GM19023 (cell line): ENCODE measurements at regions not wholly inside any gene's neighbourhood (a gene's known extent, or its start where the extent isn't known, plus 50 kb on each side); places are given as distances from the start of the nearest gene placed in this dataset.

Experiments
- ATAC-seq: cut with Tn5 transposase; IDR thresholded peaks from one replicate; pipeline ENCODE4 v1.9.1; 2021; ENCODE audit warnings: mild to moderate bottlenecking, moderate library complexity; ENCODE audit not compliant: unreplicated experiment

- ATAC-seq, result no peak
Observed at GRCh38 chr9:79280691-79281090, 291.1 kb upstream of the TLE4 start.

- ATAC-seq, result no peak
Observed at GRCh38 chr9:79284081-79284480, 287.7 kb upstream of the TLE4 start.

- no peak for ATAC-seq
Observed at GRCh38 chr9:79286992-79287707, 284.6 kb upstream of the TLE4 start.

GRCh38 chr9:79287708-79288290, 284.0 kb upstream of the TLE4 start:
- ATAC-seq, result no peak

- no peak for ATAC-seq
Observed at GRCh38 chr9:79289856-79290255, 281.9 kb upstream of the TLE4 start.

- no peak for ATAC-seq
Observed at GRCh38 chr9:79292731-79293280, 279.0 kb upstream of the TLE4 start.

GRCh38 chr9:79300068-79300467, 271.7 kb upstream of the TLE4 start:
- no peak for ATAC-seq

GRCh38 chr9:79301085-79301484, 270.7 kb upstream of the TLE4 start:
- no peak for ATAC-seq

GRCh38 chr9:79301551-79302391, 270.0 kb upstream of the TLE4 start:
- ATAC-seq, result no peak

GRCh38 chr9:79302569-79302968, 269.2 kb upstream of the TLE4 start:
- no peak for ATAC-seq

GRCh38 chr9:79308012-79308411, 263.8 kb upstream of the TLE4 start:
- no peak for ATAC-seq

- no peak for ATAC-seq
Observed at GRCh38 chr9:79312686-79313421, 258.9 kb upstream of the TLE4 start.

- no peak for ATAC-seq
Observed at GRCh38 chr9:79325501-79325900, 246.3 kb upstream of the TLE4 start.

- ATAC-seq, result no peak
Observed at GRCh38 chr9:79329861-79330260, 241.9 kb upstream of the TLE4 start.

GRCh38 chr9:79334001-79334400, 237.8 kb upstream of the TLE4 start:
- ATAC-seq, result no peak

GRCh38 chr9:79334711-79335110, 237.1 kb upstream of the TLE4 start:
- ATAC-seq, result no peak

GRCh38 chr9:79335987-79336386, 235.8 kb upstream of the TLE4 start:
- ATAC-seq, result no peak

GRCh38 chr9:79341561-79341960, 230.2 kb upstream of the TLE4 start:
- no peak for ATAC-seq

- ATAC-seq, result no peak
Observed at GRCh38 chr9:79346350-79347020, 225.3 kb upstream of the TLE4 start.

GRCh38 chr9:79352322-79352721, 219.4 kb upstream of the TLE4 start:
- ATAC-seq, result no peak
